Left ventricle myocardium inferior (tissue), 1 donor: ENCODE measurements at regions not wholly inside any gene's neighbourhood (a gene's known extent, or its start where the extent isn't known, plus 50 kb on each side); places are given as distances from the start of the nearest gene placed in this dataset.

ENCODE experiments used
- DNase-seq: peaks from one replicate; pipeline ENCODE4 v3.0.0-alpha.2; 2020
- H3K27ac ChIP-seq: fragments of 200-600 bp; replicated peaks from 2 replicates; pipeline ENCODE4 v1.8.0; 2021
- H3K27me3 ChIP-seq: fragments of 200-600 bp; 2 replicates; pipeline ENCODE4 v1.8.0; 2021; ENCODE audit warnings: low read depth
- H3K36me3 ChIP-seq: fragments of 200-600 bp; 2 replicates; pipeline ENCODE4 v1.8.0; 2021
- H3K4me1 ChIP-seq: fragments of 200-600 bp; 2 replicates; pipeline ENCODE4 v1.8.0; 2021
- H3K4me3 ChIP-seq: fragments of 200-600 bp; 2 replicates; pipeline ENCODE4 v1.8.0; 2021; ENCODE audit warnings: mild to moderate bottlenecking, moderate library complexity
- H3K9me3 ChIP-seq: fragments of 200-600 bp; replicated peaks from 2 replicates; pipeline ENCODE4 v1.8.0; 2021
- CTCF ChIP-seq: fragments of 200-600 bp; IDR thresholded peaks from 2 replicates; pipeline ENCODE4 v1.8.0; 2021; ENCODE audit warnings: antibody characterized with exemption, mild to moderate bottlenecking, borderline replicate concordance
- intact Hi-C: fragments of 100-400 bp; cut with micrococcal nuclease; formaldehyde crosslinking; loops from one replicate; pipeline ENCODE4 v1.11.0; 2022
- donor health status: DM: no; HTN: yes; CAD: no; lungs with severe emphysema.

- H3K9me3 ChIP-seq, result no peaks in the 10 kb centered on the region
- no peaks in the 10 kb centered on the region for H3K36me3 ChIP-seq
- intact Hi-C loops, result no loop called here
- no peak overlapping the region for H3K27ac ChIP-seq
- DNase-seq, result no peak
- no peak for TF ChIP-seq CTCF
- no peaks in the 10 kb centered on the region for H3K4me1 ChIP-seq
- H3K27me3 ChIP-seq, result peaks cover 4% of the 10 kb centered on the region
- no peak overlapping the region for H3K4me3 ChIP-seq
These were observed 260.9 kb downstream of the RAD51AP2 start for GRCh38 chr2:17257189-17257909.

GRCh38 chr2:17255071-17255470, 263.2 kb downstream of the RAD51AP2 start:
- Histone ChIP-seq H3K4me3 (no peak overlapping the region), H3K36me3 (no peaks in the 10 kb centered on the region), H3K4me1 (no peaks in the 10 kb centered on the region), H3K9me3 (no peaks in the 10 kb centered on the region), H3K27ac (no peak overlapping the region), H3K27me3 (peaks cover 4% of the 10 kb centered on the region)
- intact Hi-C loops, result no loop called here
- no peak for TF ChIP-seq CTCF
- DNase-seq, result no peak

- no peak for TF ChIP-seq CTCF
- no peaks in the 10 kb centered on the region for H3K36me3 ChIP-seq
- no peak overlapping the region for H3K27ac ChIP-seq
- intact Hi-C loops, result no loop called here
- H3K4me3 ChIP-seq, result no peak overlapping the region
- H3K9me3 ChIP-seq, result no peaks in the 10 kb centered on the region
- no peaks in the 10 kb centered on the region for H3K4me1 ChIP-seq
- no peak for DNase-seq
- H3K27me3 ChIP-seq, result peaks cover 4% of the 10 kb centered on the region
These were observed 263.8 kb downstream of the RAD51AP2 start for GRCh38 chr2:17254421-17254820.

GRCh38 chr2:17252258-17252657, 266.0 kb downstream of the RAD51AP2 start:
- no peaks in the 10 kb centered on the region for H3K4me1 ChIP-seq
- intact Hi-C loops, result no loop called here
- H3K36me3 ChIP-seq, result no peaks in the 10 kb centered on the region
- no peak overlapping the region for H3K27ac ChIP-seq
- no peak for DNase-seq
- no peak overlapping the region for H3K4me3 ChIP-seq
- H3K9me3 ChIP-seq, result no peaks in the 10 kb centered on the region
- H3K27me3 ChIP-seq, result peaks cover 4% of the 10 kb centered on the region
- no peak for TF ChIP-seq CTCF

GRCh38 chr2:17251171-17251570, 267.1 kb downstream of the RAD51AP2 start:
- no peaks in the 10 kb centered on the region for H3K9me3 ChIP-seq
- H3K4me3 ChIP-seq, result no peak overlapping the region
- peaks cover 4% of the 10 kb centered on the region for H3K27me3 ChIP-seq
- no peaks in the 10 kb centered on the region for H3K36me3 ChIP-seq
- intact Hi-C loops, result no loop called here
- H3K4me1 ChIP-seq, result no peaks in the 10 kb centered on the region
- no peak overlapping the region for H3K27ac ChIP-seq
- DNase-seq, result no peak
- TF ChIP-seq CTCF, result no peak
